AG09319 (cell line): ENCODE measurements at regions not wholly inside any gene's neighbourhood (a gene's known extent, or its start where the extent isn't known, plus 50 kb on each side); places are given as distances from the start of the nearest gene placed in this dataset.

Experiments
- DNase-seq: peaks from one replicate; pipeline ENCODE4 v3.0.0-alpha.2; 2010; ENCODE audit warnings: low read depth; ENCODE audit errors: extremely low read depth
- CTCF ChIP-seq: IDR thresholded peaks from 2 replicates; pipeline ENCODE4 v1.5.1; 2011; ENCODE audit warnings: low read depth, mild to moderate bottlenecking, inconsistent platforms, low read length, moderate library complexity

GRCh38 chr2:18708203-18708715 lies 118.9 kb upstream of the NT5C1B start:
- no peak for DNase-seq
- TF ChIP-seq CTCF = no peak

- no peak for DNase-seq
- TF ChIP-seq CTCF = no peak
Observed at GRCh38 chr2:18706001-18706400, 116.6 kb upstream of the NT5C1B start.

- TF ChIP-seq CTCF = no peak
- no peak for DNase-seq
Observed at GRCh38 chr2:18704276-18704675, 114.9 kb upstream of the NT5C1B start.

- no peak for TF ChIP-seq CTCF
Observed at GRCh38 chr2:18703555-18703954, 114.2 kb upstream of the NT5C1B start.

GRCh38 chr2:18701981-18702380 lies 112.6 kb upstream of the NT5C1B start:
- no peak for TF ChIP-seq CTCF
- DNase-seq = no peak

More at GRCh38 chr2:18703555-18703954, 114.2 kb upstream of the NT5C1B start:
- DNase-seq = no peak

- TF ChIP-seq CTCF = no peak
- DNase-seq = no peak
Observed at GRCh38 chr2:18701546-18701945, 112.2 kb upstream of the NT5C1B start.

- DNase-seq = no peak
- TF ChIP-seq CTCF = no peak; the same call in 1 of the 2 replicates
Observed at GRCh38 chr2:18690342-18690741, 101.0 kb upstream of the NT5C1B start.
